ENCODE measurements at regions not wholly inside any gene's neighbourhood (a gene's known extent, or its start where the extent isn't known, plus 50 kb on each side); places are given as distances from the start of the nearest gene placed in this dataset.
"Not testable (repeated sequence)": the region's sequence is repeated elsewhere in the genome, so short reads cannot be mapped to it uniquely, and the experiment has no call there.

DNA sequence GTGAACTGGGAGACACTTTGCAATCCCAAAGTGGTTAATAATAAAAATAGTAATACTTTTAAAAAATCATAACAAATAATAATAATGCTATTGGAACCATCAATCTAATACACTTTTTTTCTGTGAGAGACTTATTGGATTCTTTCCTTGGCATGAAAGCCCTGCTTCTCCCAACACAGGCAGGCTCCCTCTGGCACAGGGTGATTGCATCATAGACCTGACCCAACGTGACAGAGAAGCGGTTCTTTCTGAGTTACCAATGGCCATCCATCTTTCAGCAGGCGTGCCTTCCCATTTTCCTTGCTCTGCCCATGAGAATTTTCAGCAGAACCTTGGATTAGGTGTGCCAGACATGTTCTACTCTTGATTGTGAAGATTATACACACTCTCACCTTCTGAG lies 242.6 kb upstream of the PLGLB2 start:
- TF ChIP-seq, protein P1, sequence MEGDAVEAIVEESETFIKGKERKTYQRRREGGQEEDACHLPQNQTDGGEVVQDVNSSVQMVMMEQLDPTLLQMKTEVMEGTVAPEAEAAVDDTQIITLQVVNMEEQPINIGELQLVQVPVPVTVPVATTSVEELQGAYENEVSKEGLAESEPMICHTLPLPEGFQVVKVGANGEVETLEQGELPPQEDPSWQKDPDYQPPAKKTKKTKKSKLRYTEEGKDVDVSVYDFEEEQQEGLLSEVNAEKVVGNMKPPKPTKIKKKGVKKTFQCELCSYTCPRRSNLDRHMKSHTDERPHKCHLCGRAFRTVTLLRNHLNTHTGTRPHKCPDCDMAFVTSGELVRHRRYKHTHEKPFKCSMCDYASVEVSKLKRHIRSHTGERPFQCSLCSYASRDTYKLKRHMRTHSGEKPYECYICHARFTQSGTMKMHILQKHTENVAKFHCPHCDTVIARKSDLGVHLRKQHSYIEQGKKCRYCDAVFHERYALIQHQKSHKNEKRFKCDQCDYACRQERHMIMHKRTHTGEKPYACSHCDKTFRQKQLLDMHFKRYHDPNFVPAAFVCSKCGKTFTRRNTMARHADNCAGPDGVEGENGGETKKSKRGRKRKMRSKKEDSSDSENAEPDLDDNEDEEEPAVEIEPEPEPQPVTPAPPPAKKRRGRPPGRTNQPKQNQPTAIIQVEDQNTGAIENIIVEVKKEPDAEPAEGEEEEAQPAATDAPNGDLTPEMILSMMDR (IDR thresholded peaks at IDR 0.05): not testable (repeated sequence)
- TF ChIP-seq POLR2AphosphoS5 (IDR thresholded peaks at IDR 0.05); EP300 (IDR thresholded peaks at IDR 0.05); POLR2A (IDR thresholded peaks at IDR 0.05; ENCODE audit: low read depth): not testable (repeated sequence)

All from esophagus muscularis mucosa (tissue), 4 donors.